ENCODE measurements at regions not wholly inside any gene's neighbourhood (a gene's known extent, or its start where the extent isn't known, plus 50 kb on each side); places are given as distances from the start of the nearest gene placed in this dataset.

GRCh38 chr2:45072064-45072861 lies 63.0 kb upstream of the SIX2 start:
- Histone ChIP-seq H3K27me3 (no peaks in the 10 kb centered on the region), H3K4me3 (no peak overlapping the region), H3K27ac (no peak overlapping the region), H3K36me3 (no peaks in the 10 kb centered on the region), H3K9me3 (no peaks in the 10 kb centered on the region), H3K4me1 (no peaks in the 10 kb centered on the region)
- TF ChIP-seq, protein P1, sequence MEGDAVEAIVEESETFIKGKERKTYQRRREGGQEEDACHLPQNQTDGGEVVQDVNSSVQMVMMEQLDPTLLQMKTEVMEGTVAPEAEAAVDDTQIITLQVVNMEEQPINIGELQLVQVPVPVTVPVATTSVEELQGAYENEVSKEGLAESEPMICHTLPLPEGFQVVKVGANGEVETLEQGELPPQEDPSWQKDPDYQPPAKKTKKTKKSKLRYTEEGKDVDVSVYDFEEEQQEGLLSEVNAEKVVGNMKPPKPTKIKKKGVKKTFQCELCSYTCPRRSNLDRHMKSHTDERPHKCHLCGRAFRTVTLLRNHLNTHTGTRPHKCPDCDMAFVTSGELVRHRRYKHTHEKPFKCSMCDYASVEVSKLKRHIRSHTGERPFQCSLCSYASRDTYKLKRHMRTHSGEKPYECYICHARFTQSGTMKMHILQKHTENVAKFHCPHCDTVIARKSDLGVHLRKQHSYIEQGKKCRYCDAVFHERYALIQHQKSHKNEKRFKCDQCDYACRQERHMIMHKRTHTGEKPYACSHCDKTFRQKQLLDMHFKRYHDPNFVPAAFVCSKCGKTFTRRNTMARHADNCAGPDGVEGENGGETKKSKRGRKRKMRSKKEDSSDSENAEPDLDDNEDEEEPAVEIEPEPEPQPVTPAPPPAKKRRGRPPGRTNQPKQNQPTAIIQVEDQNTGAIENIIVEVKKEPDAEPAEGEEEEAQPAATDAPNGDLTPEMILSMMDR (IDR thresholded peaks at IDR 0.05), result no peak
- TF ChIP-seq POLR2A (IDR thresholded peaks at IDR 0.05), result no peak
- DNase-seq, result no peak

DNA sequence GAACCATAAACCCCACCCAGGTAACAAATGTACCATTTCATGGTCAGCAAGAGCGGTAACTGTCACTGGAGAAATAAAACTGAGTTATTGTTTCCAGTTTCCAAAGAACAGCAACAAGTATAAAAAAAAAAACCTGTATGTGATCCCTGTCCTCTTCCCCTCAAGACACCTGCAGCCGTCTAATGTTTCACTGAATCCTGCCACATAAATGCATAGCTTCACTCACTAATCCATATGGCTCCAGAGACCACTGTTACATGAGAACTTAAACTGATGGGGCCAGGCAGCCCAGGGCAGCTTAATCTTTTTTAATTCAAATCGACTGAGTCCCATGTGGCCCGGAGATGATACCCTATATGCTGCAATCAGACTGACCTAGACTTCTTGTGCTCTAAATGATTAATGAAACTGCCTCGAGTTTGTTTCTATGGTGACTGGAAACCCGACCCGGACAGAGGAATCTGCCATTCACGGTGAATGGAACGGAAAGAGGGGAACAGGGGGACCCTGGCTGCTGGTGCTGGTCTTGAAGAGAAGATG lies 60.9 kb upstream of the SIX2 start:
- no peak for DNase-seq
- Histone ChIP-seq H3K36me3 (no peaks in the 10 kb centered on the region), H3K4me3 (no peak overlapping the region), H3K27ac (no peak overlapping the region), H3K4me1 (no peaks in the 10 kb centered on the region), H3K27me3 (no peaks in the 10 kb centered on the region), H3K9me3 (no peaks in the 10 kb centered on the region)
- TF ChIP-seq POLR2A (IDR thresholded peaks at IDR 0.05), result no peak
- TF ChIP-seq, protein P1 (IDR thresholded peaks at IDR 0.05), result no peak

DNA sequence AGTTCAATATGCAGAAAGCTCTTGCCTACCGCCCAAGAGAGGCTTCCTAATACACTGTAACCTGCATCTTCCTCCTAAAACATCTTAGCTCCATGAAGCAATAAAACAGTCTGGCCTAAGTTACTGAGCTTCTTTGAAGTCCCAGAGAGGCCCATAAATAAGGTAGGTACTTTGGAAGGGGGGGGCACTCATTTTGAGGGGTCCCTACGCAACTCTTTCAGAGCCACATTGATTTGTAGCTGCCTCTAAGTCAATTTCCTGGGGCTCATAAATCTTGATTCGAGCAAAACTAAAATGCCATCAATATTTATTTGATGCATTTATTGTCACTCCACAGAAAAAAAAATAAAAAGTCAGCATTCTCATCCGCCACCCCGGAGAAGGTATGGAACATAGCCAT lies 60.4 kb upstream of the SIX2 start:
- no peaks in the 10 kb centered on the region for H3K36me3 ChIP-seq
- H3K4me3 ChIP-seq, result no peak overlapping the region
- TF ChIP-seq POLR2A (IDR thresholded peaks at IDR 0.05), result no peak
- TF ChIP-seq, protein P1 (IDR thresholded peaks at IDR 0.05), result no peak
- H3K4me1 ChIP-seq, result no peaks in the 10 kb centered on the region
- DNase-seq, result no peak
- no peak overlapping the region for H3K27ac ChIP-seq
- no peaks in the 10 kb centered on the region for H3K9me3 ChIP-seq
- no peaks in the 10 kb centered on the region for H3K27me3 ChIP-seq

DNA sequence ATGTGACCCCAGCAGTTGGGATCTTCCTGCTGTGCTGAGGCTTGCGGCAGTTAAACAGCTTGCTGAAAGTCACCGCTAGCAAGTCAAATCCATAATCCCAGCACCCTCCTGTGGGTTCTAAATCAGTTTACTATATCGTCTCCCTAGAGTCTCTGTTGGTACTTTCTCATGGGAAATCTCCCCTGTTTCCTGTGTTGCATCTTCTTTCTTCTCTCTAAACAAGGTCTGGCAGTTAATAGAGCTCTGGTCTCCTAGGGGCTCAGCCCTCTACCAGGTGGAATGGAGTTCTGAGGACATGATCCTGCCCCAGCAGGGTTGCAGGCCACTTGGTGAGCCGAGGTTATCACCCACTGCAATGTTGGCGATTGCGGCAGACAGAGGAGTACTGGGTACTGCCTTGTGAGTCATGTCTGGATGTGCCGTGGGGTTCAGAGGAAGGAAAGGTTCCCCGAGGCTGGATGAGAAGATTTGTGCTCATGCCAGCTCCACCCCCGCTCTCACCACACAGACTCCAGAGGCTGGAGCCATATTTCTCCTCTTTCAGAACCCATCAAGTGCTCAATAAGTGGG lies 59.4 kb upstream of the SIX2 start:
- no peak for DNase-seq

DNA sequence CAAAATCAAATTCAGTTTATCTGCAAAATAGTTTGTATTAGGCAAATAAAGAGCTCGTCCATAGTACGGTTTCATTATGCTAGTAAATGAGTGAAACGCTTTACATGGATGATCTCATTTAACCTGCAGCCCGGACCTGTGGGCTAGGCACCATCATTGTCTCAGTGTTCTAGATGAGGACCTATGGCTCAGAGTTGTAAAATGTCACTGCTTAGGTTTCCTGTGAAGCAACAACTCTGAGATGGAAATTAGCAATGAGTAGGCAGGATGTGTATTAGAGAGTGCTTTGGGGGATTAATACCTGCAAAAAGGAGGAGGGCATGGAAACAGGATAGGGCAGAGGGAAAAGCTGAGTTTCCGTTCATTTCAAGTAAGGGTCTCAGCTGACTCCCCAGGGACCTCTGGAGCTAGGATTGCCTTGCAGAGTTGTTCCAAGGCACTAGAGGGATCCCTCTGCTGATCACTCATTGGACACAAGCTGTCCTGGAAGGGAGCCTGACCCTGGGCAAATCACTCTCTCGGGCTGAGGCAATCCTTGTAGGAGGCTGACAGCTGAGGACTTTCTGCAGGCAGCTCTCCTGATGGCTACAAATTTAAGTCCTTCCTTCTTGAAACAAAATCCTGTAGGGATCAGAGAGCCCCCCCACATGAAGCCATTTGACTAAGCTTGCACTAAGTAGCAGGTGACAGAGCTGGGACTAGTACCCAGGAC lies 58.8 kb upstream of the SIX2 start:
- Histone ChIP-seq H3K27ac (no peak overlapping the region), H3K9me3 (no peaks in the 10 kb centered on the region), H3K27me3 (no peaks in the 10 kb centered on the region), H3K4me3 (no peak overlapping the region), H3K36me3 (no peaks in the 10 kb centered on the region), H3K4me1 (no peaks in the 10 kb centered on the region)
- TF ChIP-seq POLR2A (IDR thresholded peaks at IDR 0.05), result no peak
- TF ChIP-seq, protein P1 (IDR thresholded peaks at IDR 0.05), result no peak
- DNase-seq, result no peak

More for the DNA sequence above, 59.4 kb upstream of the SIX2 start:
- no peak for TF ChIP-seq POLR2A (IDR thresholded peaks at IDR 0.05)
- TF ChIP-seq, protein P1 (IDR thresholded peaks at IDR 0.05), result no peak
- no peak overlapping the region for H3K4me3 ChIP-seq
- H3K9me3 ChIP-seq, result no peaks in the 10 kb centered on the region
- no peaks in the 10 kb centered on the region for H3K27me3 ChIP-seq
- no peaks in the 10 kb centered on the region for H3K36me3 ChIP-seq
- no peaks in the 10 kb centered on the region for H3K4me1 ChIP-seq
- H3K27ac ChIP-seq, result no peak overlapping the region
